Activated CD4-positive, alpha-beta T cell treated with anti-CD3 and anti-CD28 coated beads, Interleukin-2, amount 50 U/mL, for 16 hours (primary cell): ENCODE measurements at regions not wholly inside any gene's neighbourhood (a gene's known extent, or its start where the extent isn't known, plus 50 kb on each side); places are given as distances from the start of the nearest gene placed in this dataset.
"Not testable (repeated sequence)": the region's sequence is repeated elsewhere in the genome, so short reads cannot be mapped to it uniquely, and the experiment has no call there.

Experiments used
- DNase-seq: peaks from one replicate; pipeline ENCODE4 v3.0.0-alpha.2; 2020

DNA sequence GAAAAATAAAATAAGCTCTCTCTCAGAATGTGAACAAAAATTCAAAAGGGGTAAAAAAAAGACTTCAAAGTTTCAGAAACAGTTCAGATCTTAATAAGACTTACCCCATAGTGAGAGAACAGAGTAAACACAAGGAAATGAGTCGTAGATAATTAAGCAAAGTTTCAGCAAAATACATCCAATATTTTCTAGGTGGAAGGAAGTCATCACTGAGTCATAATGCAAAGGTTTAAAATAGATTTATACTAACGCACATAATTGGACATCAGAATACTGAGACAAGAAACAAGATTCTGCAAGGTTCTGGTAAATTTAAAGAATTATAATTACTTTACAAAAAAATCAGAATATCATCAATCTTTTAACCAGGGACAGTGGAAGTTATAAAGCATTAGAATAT lies 1370.7 kb upstream of the ATXN8OS start:
- no peak for DNase-seq

DNA sequence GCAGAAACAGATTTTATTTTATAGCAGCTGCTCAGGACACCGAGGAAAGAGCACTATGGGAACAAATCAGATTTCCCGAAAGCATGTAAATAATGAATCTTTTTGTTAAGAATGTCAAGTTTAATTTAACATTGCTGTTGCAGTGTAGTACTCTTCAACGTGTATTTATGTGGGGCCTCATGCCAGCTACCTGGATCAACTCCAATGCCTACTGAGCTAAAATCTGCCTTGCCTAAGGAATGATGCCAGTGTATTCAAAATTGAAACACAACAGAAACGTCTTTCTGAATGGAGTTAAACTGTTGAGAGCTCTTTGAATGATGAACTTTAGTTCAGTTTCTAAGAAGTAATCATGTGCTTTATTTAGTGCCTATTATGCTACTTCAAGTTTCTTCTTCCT lies 1379.8 kb upstream of the ATXN8OS start:
- no peak for DNase-seq

DNA sequence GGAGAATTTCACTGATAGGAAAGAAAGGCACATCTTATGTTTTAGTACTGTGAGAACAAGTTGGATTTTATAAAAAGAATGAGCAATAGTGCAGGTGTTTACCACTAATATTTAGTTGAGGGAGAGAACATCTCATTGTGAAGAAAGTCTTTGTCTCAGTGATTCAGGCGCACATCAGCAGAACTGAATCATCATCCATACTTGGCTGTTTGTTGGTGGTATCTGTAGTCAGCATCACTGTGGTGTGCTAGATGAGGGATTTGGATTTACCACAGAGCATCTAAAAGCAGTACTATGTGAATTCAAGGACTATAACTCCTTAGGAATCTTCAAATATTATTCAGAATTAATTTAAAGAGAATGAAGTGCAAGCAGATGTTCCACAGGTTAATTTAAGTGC lies 1380.5 kb upstream of the ATXN8OS start:
- no peak for DNase-seq

DNA sequence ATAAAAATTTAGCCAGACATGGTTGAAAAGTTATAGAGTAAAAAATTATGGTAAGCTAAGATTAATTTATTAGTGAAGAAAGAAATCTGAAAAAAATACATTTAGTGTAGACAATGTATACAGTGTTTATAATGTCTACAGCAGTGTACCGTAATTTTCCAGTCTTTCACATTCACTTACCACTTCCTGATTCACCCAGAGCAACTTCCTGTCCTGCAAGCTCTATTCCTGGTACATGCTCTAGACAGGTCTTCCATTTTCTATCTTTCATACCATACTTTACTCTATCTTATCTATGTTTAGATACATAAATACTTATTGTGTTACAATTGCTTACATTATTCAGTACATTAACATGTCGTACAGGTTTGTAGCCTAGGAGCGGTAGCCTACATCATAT lies 1387.8 kb upstream of the ATXN8OS start:
- no peak for DNase-seq

DNA sequence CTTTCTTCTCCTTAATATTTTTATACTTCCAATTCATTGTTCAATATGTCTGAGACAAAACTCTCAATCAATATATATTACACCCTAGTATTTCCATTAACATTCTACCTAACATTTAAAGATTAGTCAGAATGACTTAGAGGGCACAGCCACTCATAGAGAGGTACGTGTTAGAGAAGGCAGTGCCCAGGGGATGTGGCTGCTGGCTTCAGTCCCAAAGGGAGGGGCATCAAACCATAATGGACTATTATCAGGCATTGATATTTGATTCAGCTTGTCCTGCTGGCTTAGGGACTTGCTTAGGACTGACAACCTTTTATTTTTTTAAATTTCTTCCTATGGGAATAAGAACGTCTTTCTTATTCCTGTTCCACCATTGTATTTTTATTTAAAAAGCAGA lies 1392.0 kb upstream of the ATXN8OS start:
- no peak for DNase-seq

DNA sequence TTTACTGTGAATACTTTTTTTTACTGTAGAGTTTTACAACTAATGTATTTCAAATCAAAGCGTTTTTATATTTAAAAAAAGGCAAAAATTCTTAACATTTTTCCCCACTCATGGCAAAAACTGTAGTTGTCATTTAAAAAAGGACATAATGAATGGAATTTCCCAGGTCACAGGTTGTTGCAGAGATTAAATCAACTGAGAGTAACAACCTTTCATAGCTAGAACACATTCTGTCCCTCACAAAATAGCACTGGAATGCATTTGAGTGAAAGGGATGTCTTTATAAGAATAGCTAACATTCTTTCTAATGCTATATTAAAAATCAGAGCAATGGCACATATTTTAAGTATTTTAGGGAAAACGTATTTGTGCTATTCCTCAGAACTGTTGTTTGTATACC lies 1393.3 kb upstream of the ATXN8OS start:
- no peak for DNase-seq

DNA sequence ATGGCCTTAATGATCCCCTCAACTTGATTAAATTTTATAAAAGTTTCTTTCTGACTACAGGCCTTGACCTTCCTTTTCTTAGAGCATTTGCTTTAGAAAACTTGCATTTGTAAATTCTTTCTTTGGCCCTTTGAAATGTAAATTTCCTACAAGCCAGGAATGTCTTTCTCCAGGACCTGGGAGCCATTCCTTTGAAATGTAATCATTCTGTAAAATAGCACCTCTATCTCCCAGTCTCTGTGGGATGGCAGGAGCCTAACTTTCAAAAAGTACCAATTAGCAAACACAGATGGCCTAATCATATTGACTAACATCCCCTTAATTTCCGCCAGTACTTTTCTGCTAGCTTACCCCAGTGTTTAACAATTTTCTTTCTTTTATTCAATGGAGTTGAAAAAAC lies 1394.2 kb upstream of the ATXN8OS start:
- no peak for DNase-seq

DNA sequence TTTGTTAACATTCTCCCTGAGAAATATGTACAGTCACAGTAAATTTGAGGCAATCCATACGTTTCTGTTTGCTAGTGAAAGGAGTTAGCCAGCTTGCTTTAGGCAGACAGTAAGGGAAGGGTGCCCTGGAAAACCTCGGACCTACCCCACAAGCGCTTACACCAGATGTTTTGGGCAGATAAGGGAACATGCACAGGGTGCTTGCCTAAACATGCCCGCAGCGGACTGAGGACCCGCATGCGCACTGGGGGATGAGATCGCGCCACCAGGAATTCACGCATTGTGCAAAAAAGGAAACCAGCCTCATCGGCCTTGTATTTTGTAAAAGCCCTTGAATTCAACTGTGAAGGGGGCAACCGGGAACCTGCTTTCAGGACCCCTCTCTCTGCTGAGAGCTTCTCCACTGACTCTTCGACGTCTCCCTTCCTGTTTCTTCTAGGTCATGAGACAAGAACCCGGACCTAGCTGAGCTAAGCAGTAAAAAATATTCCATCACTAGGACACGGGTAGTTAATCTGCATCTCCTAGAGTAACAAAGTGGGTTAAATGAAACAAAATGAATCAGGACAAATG lies 1399.2 kb upstream of the ATXN8OS start:
- no peak for DNase-seq

DNA sequence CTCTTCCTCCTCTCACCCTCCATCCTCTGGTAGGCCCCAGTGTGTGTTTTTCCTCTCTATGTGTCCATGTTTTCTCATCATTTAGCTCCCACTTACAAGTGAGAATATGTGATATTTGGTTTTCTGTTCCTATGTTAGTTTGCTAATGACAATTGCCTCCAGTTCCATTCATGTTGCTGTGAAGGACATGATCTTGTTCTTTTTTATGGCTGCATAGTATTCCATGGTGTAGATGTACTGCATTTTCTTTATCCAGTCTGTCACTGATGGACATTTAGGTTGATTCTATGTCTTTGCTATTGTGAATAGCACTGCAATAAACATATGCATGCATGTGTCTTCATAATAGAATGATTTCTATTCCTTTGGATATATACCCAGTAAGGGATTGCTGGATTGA lies 1401.6 kb upstream of the ATXN8OS start:
- DNase-seq = not testable (repeated sequence)

DNA sequence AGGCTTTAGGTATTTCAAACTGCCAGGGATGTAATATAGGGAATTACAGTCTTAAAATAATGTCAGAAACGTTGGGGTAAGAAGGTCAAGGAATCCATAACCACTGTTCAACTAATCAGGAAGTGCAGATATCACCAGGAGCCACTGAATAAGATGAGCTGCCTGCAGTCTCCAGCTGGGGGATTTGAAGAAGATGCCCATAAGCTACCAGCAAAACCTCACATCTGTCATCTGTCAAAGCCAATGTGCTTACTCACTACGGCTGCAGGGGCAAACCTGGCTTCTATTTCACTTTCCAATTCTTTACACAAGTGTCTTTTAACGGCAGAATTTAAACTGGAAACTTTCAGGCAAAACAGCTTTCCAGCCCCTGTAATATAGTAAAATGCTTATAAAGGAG lies 1410.1 kb upstream of the ATXN8OS start:
- DNase-seq = no peak

DNA sequence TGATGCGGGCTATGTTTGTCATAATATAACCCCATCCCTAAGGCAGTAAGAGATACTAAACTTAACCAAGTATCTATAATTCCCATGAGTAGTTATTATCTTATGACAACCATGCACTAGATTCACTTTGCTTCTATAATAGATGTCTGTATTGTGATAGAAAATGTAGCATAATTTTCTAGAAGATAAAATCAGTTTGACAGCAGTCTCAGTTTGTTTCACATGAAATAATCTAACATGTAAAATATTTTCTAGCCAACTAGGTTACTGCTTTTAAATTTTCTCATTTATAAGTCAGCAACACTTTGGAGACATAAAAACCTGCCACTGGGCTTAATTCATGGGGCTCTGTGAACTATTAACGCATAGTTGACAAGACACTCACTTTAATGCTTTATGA lies 1410.7 kb upstream of the ATXN8OS start:
- DNase-seq = no peak

DNA sequence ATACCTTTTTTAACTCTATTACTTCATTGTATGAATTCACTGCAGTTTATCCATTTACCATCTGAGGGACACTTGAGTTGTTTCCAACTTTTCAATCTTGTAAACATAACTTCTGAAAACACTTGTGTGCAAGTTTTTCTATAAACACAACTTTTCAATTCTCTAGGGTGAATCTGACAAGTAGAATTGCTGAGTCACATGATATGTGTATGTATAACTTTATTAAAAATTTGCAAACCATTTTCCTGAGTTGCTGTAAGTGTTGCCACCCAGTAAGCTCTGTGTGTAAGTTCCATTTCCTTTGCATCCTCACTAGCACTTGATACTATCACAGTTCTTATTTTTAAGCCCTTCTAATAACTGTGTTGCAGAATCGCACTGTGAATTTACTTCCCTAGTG lies 1415.6 kb upstream of the ATXN8OS start:
- DNase-seq = no peak

DNA sequence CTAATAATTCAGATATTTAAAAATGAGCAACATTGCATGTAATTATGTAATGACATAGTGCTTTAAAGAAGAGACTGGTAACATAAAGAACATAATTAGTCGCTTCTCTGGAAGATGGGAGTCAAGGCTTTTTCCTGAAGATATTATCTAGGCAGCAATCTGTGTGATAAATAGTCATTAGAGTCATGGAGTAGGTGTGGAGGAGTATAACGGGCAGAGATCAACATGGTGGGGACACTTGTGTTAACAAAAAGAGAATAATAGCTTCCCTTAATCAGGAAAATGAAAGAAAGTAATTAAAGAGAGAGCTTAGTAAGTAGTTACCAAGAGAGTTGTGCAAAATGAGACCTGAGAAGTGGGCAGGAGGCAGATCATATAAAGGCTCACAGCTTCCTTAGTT lies 1417.1 kb upstream of the ATXN8OS start:
- DNase-seq = no peak

DNA sequence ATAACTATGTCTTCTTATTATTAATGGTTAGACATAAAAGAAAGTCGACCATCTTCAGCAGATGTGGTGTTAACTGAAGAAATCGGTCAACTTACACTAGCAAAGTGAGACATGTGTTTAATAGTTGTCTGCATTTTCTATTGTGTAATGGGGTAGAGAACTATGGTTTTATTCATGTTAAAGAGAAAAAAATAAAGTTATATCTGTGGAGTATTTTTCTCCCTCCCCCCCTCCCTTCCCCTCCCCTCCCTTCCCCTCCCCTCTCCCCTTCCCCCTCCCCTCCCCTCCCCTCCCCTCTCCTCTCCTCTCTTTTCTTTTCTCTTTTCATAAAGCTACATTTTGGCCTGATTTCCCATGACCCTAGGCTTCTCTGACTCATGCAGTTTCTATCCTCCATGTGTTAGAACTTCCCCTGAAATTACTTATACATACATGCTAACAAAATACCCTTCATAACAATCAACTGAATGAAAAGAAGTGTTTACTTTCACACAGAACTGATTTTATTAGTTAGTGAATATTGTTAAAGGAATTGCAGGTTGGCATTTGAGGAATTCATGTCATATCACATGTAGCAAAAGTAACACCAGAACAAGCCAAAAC lies 1431.0 kb upstream of the ATXN8OS start:
- DNase-seq = no peak

DNA sequence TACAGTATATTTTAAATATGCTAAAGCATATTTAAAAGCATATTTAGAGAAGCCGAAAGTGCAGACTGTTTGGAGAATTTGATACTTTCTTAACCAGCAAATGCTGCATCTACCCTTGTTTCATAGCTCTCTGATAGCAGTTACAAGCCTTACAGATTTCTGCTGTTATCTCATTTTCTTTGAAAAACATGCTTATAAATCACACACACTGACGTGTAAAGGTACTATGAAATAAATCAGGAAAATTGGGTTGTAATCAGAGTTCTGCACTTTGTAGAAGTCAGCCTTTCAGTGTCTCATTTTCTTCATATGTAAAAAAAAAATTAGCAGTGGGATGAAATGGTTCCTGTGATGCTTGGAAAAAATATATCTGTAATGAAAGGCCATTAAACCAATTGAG lies 1432.4 kb upstream of the ATXN8OS start:
- DNase-seq = no peak

DNA sequence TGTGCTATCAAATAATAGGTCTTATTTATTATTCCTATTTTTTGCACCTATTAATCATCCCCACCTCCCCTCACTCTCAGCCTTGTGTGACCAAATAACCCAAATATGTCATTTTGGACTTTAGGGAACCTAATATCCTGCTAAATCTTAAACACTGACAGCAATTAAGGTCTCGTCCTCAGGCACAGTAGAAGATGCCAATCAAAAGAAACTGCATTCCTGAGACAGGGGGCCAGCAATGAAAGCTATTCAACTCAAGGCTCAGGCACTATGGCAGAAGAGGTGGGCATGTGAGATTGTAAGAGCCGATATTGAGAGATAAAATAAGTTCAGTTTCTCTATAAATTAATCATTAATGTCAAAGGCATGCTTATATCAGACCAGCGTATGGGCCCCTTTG lies 1437.7 kb upstream of the PCDH9 start:
- DNase-seq = no peak

DNA sequence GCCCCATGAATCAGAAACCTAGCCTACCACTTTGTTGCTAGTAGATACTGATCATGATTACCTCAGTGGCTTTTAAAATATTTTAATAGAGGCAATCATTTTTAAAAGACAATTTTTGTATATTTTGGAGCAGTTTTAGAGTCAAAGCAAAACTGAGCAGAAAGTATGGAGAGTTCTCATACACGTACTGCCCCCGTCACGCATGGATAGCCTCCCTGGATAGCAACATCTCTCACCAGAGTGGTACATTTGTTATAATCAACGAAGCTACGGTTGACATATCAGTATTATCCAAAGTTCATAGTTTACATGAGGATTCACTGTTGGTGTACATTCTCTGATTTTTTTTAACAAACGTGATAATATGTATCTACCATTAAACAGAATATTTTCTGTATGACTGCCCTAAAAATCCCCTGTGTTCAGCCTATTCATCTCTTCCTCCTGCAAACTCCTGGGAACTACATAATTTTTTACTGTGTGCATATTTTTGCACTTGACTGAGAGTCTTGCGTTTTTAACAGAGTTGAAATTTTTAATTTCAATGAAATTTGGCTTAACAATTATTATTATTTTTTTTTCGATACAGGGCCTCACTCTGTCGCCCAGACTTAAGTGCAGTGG lies 1436.8 kb upstream of the PCDH9 start:
- DNase-seq = no peak

DNA sequence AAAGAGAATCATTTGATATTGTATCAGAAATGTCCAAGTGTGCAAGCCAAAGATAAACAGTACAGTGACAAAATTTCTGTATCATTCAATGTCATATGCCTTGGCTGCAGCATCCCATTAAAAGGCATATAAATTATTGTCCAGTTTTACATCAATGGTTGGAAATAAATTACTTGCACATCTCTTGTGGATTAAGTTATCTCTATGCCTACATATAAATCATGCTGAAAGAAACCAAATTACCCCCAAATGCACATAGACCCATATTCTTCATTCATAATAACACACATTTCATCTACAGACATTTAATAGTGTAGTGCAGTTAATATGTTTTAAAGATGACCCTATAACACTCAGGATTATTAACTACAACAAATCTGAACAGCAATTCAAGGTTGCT lies 1415.7 kb upstream of the PCDH9 start:
- DNase-seq = no peak

DNA sequence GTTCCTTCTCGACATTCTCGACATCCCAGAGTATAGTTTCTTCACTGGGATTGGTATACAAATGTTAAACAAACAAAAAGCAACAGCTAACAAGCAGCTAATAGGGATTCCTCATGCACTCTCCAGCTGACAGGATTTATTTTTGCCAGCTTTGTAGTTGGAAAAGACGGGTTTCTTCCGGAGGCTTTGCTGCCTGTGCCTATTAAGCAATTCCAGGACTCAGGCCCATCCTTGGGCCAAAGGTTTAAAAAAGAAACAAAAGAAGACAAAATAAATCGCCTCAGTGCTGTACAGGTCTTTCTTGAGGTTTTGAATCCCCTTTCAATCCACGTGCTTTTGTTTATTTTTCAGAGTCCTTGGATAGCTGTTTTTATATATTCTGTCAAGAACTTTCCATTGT lies 1414.5 kb upstream of the PCDH9 start:
- no peak for DNase-seq

DNA sequence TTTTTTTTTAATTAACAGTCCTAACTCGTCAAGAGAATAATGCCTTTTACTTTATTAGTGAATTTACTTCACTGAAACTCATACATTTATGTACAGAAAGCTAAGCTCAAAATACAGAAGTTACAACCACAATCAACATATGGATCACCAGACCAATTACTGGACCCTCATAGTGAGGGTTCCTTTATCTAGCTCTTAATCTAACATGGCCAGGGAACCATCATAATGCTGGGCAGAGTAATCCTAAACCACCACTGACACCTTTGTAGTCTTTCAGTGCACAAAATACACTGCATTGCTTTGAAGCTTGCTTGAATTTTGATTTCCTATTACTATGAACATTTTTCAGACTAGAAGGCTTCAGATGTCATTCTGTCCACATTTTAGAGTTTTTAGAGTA lies 1406.6 kb upstream of the PCDH9 start:
- no peak for DNase-seq

DNA sequence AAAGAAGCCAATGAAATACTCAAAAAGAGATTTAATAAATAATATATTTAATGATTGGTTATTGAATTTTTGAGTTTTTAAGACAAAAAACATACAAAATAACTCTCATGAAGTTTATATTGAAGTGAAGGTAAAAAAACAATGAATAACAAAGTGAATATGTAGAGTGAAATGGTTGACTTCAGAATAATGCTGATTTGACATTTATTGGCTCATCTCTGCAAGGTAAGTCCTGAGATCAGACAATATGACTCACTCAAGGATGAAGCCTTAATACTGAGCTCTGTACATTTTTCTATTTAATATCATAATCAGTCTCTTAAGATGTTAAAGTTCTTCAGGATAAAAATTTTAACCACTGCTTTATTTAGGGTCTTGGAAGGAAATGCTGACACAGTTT lies 1398.9 kb upstream of the PCDH9 start:
- no peak for DNase-seq

DNA sequence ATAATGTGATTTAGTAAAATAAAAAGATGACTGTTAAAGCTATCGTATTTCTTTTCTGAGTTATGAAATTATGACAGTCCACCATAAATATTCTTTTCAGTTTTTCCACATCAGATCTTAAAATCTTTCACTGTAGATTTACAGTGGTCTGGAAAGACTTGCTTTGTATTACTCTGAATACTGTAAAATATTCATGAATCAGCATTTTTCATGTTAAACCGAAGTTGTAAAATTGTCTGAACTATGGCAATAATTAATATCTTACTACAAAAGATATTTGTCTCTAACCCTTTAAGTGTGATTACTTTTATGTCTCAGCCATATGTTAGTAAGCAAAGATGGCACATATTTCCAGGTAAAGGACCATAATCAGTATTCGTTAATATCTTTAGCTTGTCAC lies 1397.2 kb upstream of the PCDH9 start:
- DNase-seq = no peak

DNA sequence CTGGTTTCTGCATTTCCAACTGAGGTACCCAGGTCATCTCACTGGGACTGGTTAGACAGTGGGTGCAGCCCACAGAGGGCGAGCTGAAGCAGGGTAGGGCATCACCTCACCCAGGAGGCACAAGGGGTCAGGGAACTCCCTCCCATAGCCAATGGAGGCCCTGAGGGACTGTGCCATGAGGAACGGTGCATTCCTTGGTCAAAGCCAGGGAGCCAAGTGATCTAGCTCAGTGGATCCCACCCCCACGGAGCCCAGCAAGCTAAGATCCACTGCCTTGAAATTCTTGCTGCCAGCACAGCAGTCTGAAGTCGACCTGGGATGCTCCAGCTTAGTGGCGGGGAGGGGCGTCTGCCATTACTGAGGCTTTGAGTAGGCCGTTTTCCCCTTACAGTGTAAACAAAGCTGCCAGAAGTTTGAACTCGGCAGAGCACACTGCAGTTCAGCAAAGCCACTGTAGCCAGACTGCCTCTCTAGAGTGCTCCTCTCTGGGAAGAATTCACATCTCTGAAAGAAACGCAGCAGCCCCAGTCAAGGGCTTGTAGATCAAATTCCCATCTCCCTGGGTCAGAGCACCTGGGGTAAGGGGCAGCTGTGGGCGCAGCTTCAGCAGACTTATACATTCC lies 1386.6 kb upstream of the PCDH9 start:
- no peak for DNase-seq

DNA sequence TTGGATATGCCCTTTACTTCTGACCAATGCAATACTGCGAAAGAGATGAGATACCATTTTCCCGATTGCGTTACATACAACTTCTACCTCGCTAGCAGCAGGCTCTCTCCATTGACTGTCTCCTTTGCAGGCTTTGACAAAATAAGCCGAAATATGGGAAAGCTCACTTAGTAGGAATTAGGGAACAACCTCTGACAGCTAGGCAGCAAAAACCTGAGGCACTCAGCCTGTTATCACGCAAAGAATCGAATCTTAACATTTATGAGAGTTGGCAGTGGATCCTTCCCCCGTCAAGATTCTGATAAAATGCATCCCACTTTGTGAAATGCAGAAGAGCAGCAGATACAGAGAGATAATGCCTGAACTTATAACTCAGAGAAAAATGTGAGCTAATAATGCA lies 1379.5 kb upstream of the PCDH9 start:
- DNase-seq = no peak

DNA sequence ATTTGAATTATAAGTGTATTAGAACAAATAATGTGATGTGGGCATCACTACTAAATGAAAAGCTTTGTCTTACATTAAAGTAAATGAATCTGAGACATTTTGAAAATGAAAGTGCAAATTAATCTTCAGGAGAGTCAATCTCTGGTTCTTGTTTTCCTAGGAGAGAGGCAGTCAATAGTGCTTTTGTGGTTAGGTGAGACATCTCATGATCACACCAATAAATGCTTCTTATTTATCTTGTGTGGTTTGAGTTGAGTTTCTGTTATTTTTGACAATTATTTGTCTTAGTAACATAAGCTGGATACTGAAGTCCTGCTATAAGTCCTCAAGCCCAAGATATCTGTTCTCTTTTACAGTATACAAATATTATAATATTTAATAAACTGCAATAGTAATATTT lies 1378.0 kb upstream of the PCDH9 start:
- DNase-seq = no peak
